ENCODE measurements at regions not wholly inside any gene's neighbourhood (a gene's known extent, or its start where the extent isn't known, plus 50 kb on each side); places are given as distances from the start of the nearest gene placed in this dataset.

GRCh38 chr1:172973424-172973823 is 77.3 kb downstream of the TNFSF18 start:
- DNase-seq, result no peak
- intact Hi-C loops (cut with DNase I), result no loop called here
- no peak overlapping the region for H3K4me3 ChIP-seq
- H3K36me3 ChIP-seq (replicated peaks in 1 of 2), result no peaks in the 10 kb centered on the region
- H3K9me3 ChIP-seq (replicated peaks in 1 of 3), result no peaks in the 10 kb centered on the region
- 62 to 66% (median 65%) methylated on average over 4 of the region's 4 CpGs for WGBS, 4 donors
- no peaks in the 10 kb centered on the region for H3K27me3 ChIP-seq
- H3K27ac ChIP-seq, result no peak overlapping the region
- TF ChIP-seq CTCF (IDR thresholded peaks at IDR 0.05) (no peak), POLR2A (IDR thresholded peaks at IDR 0.05) (no peak)
- peaks cover 0 to 5% of the 10 kb centered on the region in 2 donors for H3K4me1 ChIP-seq (replicated peaks in 1 of 2)

GRCh38 chr1:172976222-172977041 is 74.3 kb downstream of the TNFSF18 start:
- 23 to 35% (median 29%) methylated on average over 2 of the region's 2 CpGs for WGBS, 4 donors
- intact Hi-C loops (cut with DNase I), result no loop called here

GRCh38 chr1:172977296-172978017 is 73.3 kb downstream of the TNFSF18 start:
- Histone ChIP-seq H3K27me3 (no peaks in the 10 kb centered on the region), H3K27ac (no peak overlapping the region), H3K9me3 (replicated peaks in 1 of 3) (no peaks in the 10 kb centered on the region), H3K4me1 (replicated peaks in 1 of 2) (peaks cover 0 to 5% of the 10 kb centered on the region in 2 donors), H3K36me3 (replicated peaks in 1 of 2) (no peaks in the 10 kb centered on the region), H3K4me3 (no peak overlapping the region)
- intact Hi-C loops (cut with DNase I), result no loop called here
- TF ChIP-seq CTCF (IDR thresholded peaks at IDR 0.05), result no peak
- no peak for TF ChIP-seq POLR2A (IDR thresholded peaks at IDR 0.05)
- no peak for DNase-seq
- 61 to 69% (median 65%) methylated on average over 5 of the region's 5 CpGs for WGBS, 4 donors

More at GRCh38 chr1:172976222-172977041, 74.3 kb downstream of the TNFSF18 start:
- Histone ChIP-seq H3K36me3 (replicated peaks in 1 of 2) (no peaks in the 10 kb centered on the region), H3K9me3 (replicated peaks in 1 of 3) (no peaks in the 10 kb centered on the region), H3K4me1 (replicated peaks in 1 of 2) (peaks cover 0 to 5% of the 10 kb centered on the region in 2 donors), H3K27me3 (no peaks in the 10 kb centered on the region), H3K4me3 (no peak overlapping the region), H3K27ac (no peak overlapping the region)
- TF ChIP-seq POLR2A (IDR thresholded peaks at IDR 0.05) (no peak), CTCF (IDR thresholded peaks at IDR 0.05) (no peak)
- peak in 2 of 7 donors; percentile 17 to 20 for DNase-seq

- no peak overlapping the region for H3K27ac ChIP-seq
- intact Hi-C loops (cut with DNase I), result no loop called here
- no peaks in the 10 kb centered on the region for H3K27me3 ChIP-seq
- WGBS, 4 donors, result 76 to 81% (median 78%) methylated on average over 3 of the region's 3 CpGs
- H3K4me3 ChIP-seq, result no peak overlapping the region
- H3K36me3 ChIP-seq (replicated peaks in 1 of 2), result no peaks in the 10 kb centered on the region
- no peaks in the 10 kb centered on the region for H3K9me3 ChIP-seq (replicated peaks in 1 of 3)
- TF ChIP-seq POLR2A (IDR thresholded peaks at IDR 0.05) (no peak), CTCF (IDR thresholded peaks at IDR 0.05) (no peak)
- no peak for DNase-seq
- H3K4me1 ChIP-seq (replicated peaks in 1 of 2), result peaks cover 0 to 5% of the 10 kb centered on the region in 2 donors
Measured at GRCh38 chr1:172978595-172978994, 72.1 kb downstream of the TNFSF18 start.

All from adrenal gland (tissue), 9 donors.